ENCODE measurements at regions not wholly inside any gene's neighbourhood (a gene's known extent, or its start where the extent isn't known, plus 50 kb on each side); places are given as distances from the start of the nearest gene placed in this dataset.

GRCh38 chr3:34547297-34547920 lies 749.0 kb downstream of the PDCD6IP start:
- H3K9me3 ChIP-seq, result no peaks in the 10 kb centered on the region
- no peak for DNase-seq (ENCODE audit: low spot score in 2 of 2)
- no peaks in the 10 kb centered on the region for H3K4me1 ChIP-seq
- H3K4me3 ChIP-seq, result no peak overlapping the region
- H3K27ac ChIP-seq, result no peak overlapping the region
- TF ChIP-seq CTCF (IDR thresholded peaks at IDR 0.05), result no peak
- intact Hi-C loops (cut with DNase I), result no loop called here
- no peaks in the 10 kb centered on the region for H3K36me3 ChIP-seq
- no peaks in the 10 kb centered on the region for H3K27me3 ChIP-seq

- no peak overlapping the region for H3K4me3 ChIP-seq
- no peak for TF ChIP-seq CTCF (IDR thresholded peaks at IDR 0.05)
- H3K27me3 ChIP-seq, result no peaks in the 10 kb centered on the region
- H3K9me3 ChIP-seq, result peaks cover 0 to 4% of the 10 kb centered on the region in 2 donors
- H3K27ac ChIP-seq, result peak overlapping the region; percentile 33 to 44
- intact Hi-C loops (cut with DNase I), result no loop called here
- H3K36me3 ChIP-seq, result no peaks in the 10 kb centered on the region
- H3K4me1 ChIP-seq, result peaks cover 0 to 4% of the 10 kb centered on the region in 2 donors
- no peak for DNase-seq (ENCODE audit: low spot score in 2 of 2)
Observed at GRCh38 chr3:34567266-34567665, 768.8 kb downstream of the PDCD6IP start.

- intact Hi-C loops (cut with DNase I), result no loop called here
- Histone ChIP-seq H3K36me3 (no peaks in the 10 kb centered on the region), H3K27me3 (no peaks in the 10 kb centered on the region), H3K27ac (no peak overlapping the region), H3K9me3 (peaks cover 0 to 4% of the 10 kb centered on the region in 2 donors), H3K4me3 (no peak overlapping the region), H3K4me1 (peaks cover 0 to 4% of the 10 kb centered on the region in 2 donors)
- no peak for DNase-seq (ENCODE audit: low spot score in 2 of 2)
- TF ChIP-seq CTCF (IDR thresholded peaks at IDR 0.05), result no peak
Observed at GRCh38 chr3:34568766-34569165, 770.3 kb downstream of the PDCD6IP start.

GRCh38 chr3:34569437-34569836 lies 771.0 kb downstream of the PDCD6IP start:
- DNase-seq (ENCODE audit: low spot score in 2 of 2), result no peak
- Histone ChIP-seq H3K36me3 (no peaks in the 10 kb centered on the region), H3K27me3 (no peaks in the 10 kb centered on the region), H3K4me1 (peaks cover 0 to 4% of the 10 kb centered on the region in 2 donors), H3K4me3 (no peak overlapping the region), H3K9me3 (peaks cover 0 to 4% of the 10 kb centered on the region in 2 donors), H3K27ac (no peak overlapping the region)
- intact Hi-C loops (cut with DNase I), result no loop called here
- TF ChIP-seq CTCF (IDR thresholded peaks at IDR 0.05), result no peak

- H3K27me3 ChIP-seq, result no peaks in the 10 kb centered on the region
- H3K36me3 ChIP-seq, result no peaks in the 10 kb centered on the region
- H3K4me1 ChIP-seq, result peaks cover 0 to 4% of the 10 kb centered on the region in 2 donors
- no peak overlapping the region for H3K4me3 ChIP-seq
- DNase-seq (ENCODE audit: low spot score in 2 of 2), result no peak
- TF ChIP-seq CTCF (IDR thresholded peaks at IDR 0.05), result no peak
- no peaks in the 10 kb centered on the region for H3K9me3 ChIP-seq
- no peak overlapping the region for H3K27ac ChIP-seq
- intact Hi-C loops (cut with DNase I), result no loop called here
Observed at GRCh38 chr3:34570916-34571705, 772.7 kb downstream of the PDCD6IP start.

All from ascending aorta (tissue), 2 donors.